ENCODE measurements at regions not wholly inside any gene's neighbourhood (a gene's known extent, or its start where the extent isn't known, plus 50 kb on each side); places are given as distances from the start of the nearest gene placed in this dataset.

GRCh38 chr12:13436696-13437391, 240.3 kb downstream of the EMP1 start:
- Histone ChIP-seq H3K9me3 (no peaks in the 10 kb centered on the region), H3K4me1 (no peaks in the 10 kb centered on the region), H3K36me3 (no peaks in the 10 kb centered on the region), H3K4me3 (no peak overlapping the region), H3K27ac (no peak overlapping the region), H3K27me3 (no peaks in the 10 kb centered on the region)
- ATAC-seq (no peak), DNase-seq (no peak)
- TF ChIP-seq CTCF (IDR thresholded peaks at IDR 0.05) = no peak
- intact Hi-C loops (cut with DNase I) = no loop called here

GRCh38 chr12:13436182-13436581, 239.7 kb downstream of the EMP1 start:
- no peak for ATAC-seq
- Histone ChIP-seq H3K4me3 (no peak overlapping the region), H3K4me1 (no peaks in the 10 kb centered on the region), H3K9me3 (no peaks in the 10 kb centered on the region), H3K36me3 (no peaks in the 10 kb centered on the region), H3K27ac (no peak overlapping the region), H3K27me3 (no peaks in the 10 kb centered on the region)
- DNase-seq = no peak
- TF ChIP-seq CTCF (IDR thresholded peaks at IDR 0.05) = no peak
- intact Hi-C loops (cut with DNase I) = no loop called here

DNA sequence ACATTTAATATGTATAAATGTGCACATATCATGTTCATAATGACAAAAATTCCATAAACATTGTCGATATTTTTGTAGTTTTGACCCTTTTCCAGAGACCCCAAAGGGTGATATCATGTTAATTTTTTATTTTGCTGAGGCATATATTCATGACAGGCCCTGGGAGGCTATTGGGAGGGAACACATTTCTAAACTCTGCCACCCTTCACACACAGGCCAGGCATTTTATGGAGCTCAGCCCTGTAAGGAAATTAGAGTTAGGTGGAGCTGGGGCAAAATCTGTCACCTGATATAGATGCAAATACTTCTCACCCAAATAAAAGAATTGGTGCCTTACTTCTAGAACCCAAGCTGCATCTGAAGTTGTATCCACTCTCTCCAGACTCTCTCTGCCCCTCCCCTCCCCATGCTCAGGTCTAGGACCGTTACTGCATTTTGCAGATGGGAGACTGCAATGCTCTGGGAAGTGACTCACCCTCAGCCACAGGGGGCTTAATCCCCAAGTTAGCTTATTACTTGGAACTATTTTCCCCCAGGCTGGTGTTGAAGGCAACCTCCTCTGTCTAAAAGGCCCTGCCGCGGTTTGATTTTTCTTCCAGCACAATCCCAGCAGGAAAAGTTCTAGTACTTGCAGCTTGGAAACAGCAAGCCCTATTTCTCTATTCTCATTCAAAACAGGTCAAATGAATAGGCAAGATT, 238.9 kb downstream of the EMP1 start:
- Histone ChIP-seq H3K4me3 (no peak overlapping the region), H3K27ac (no peak overlapping the region), H3K36me3 (no peaks in the 10 kb centered on the region), H3K27me3 (no peaks in the 10 kb centered on the region), H3K9me3 (no peaks in the 10 kb centered on the region), H3K4me1 (no peaks in the 10 kb centered on the region)
- no peak for ATAC-seq
- TF ChIP-seq CTCF (IDR thresholded peaks at IDR 0.05) = no peak
- intact Hi-C loops (cut with DNase I) = no loop called here
- DNase-seq = no peak

GRCh38 chr12:13433768-13434167, 237.2 kb downstream of the EMP1 start:
- ATAC-seq (no peak), DNase-seq (no peak)
- intact Hi-C loops (cut with DNase I) = no loop called here
- H3K27me3 ChIP-seq = no peaks in the 10 kb centered on the region
- no peaks in the 10 kb centered on the region for H3K4me1 ChIP-seq
- no peak overlapping the region for H3K27ac ChIP-seq
- H3K36me3 ChIP-seq = no peaks in the 10 kb centered on the region
- TF ChIP-seq CTCF (IDR thresholded peaks at IDR 0.05) = no peak
- H3K9me3 ChIP-seq = no peaks in the 10 kb centered on the region
- H3K4me3 ChIP-seq = no peak overlapping the region

DNA sequence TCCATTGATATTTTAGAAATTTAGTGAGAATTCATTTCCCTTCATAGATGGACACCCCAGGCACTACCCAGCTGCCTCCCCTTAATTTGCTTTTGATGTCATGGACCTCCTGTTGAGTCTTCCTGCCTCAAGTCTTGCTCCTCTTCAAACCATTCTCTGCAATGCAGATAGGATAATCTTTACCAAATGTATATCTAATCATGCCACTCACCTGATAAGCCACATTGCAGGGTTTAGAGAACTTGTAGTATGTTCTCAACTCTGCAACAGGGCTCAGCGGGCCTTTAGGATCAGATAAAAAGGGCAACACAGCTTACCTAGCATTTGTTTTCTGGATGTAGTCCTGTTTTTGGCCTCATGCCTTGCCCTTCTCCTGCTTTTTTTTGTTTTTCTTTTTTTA, 234.5 kb downstream of the EMP1 start:
- Histone ChIP-seq H3K4me1 (no peaks in the 10 kb centered on the region), H3K27me3 (no peaks in the 10 kb centered on the region), H3K36me3 (no peaks in the 10 kb centered on the region), H3K27ac (no peak overlapping the region), H3K4me3 (no peak overlapping the region), H3K9me3 (peaks cover 0 to 3% of the 10 kb centered on the region in 2 donors)
- TF ChIP-seq CTCF (IDR thresholded peaks at IDR 0.05) = no peak
- intact Hi-C loops (cut with DNase I) = no loop called here
- ATAC-seq (no peak), DNase-seq (no peak)
